Thoracic aorta (tissue), 2 donors: ENCODE measurements at regions not wholly inside any gene's neighbourhood (a gene's known extent, or its start where the extent isn't known, plus 50 kb on each side); places are given as distances from the start of the nearest gene placed in this dataset.

Experiments used
- ATAC-seq: fragments of 150-250 bp; one replicate; pipeline ENCODE4 v1.8.0; 2017; ENCODE audit warnings: low read depth; ENCODE audit not compliant: insufficient number of reproducible peaks, low FRiP score
- DNase-seq: peaks from one replicate; pipeline ENCODE4 v3.0.0-alpha.2; 2020; ENCODE audit warnings: low spot score
- H3K27ac ChIP-seq, 2 donors: fragments of 200-600 bp; sonication (generic); 1 replicate in 1 of 2; 2 replicates in 1 of 2; pipeline ENCODE4 v1.5.1; 2016; ENCODE audit warnings: mild to moderate bottlenecking in 2 of 2, moderate library complexity in 2 of 2
- H3K27me3 ChIP-seq: fragments of 200-600 bp; sonication (generic); replicated peaks from 2 replicates; pipeline ENCODE4 v1.6.0; 2016; ENCODE audit warnings: mild to moderate bottlenecking; ENCODE audit not compliant: insufficient read depth
- H3K36me3 ChIP-seq: fragments of 200-600 bp; sonication (generic); one replicate; pipeline ENCODE4 v1.5.1; 2016
- H3K4me1 ChIP-seq, 2 donors: fragments of 200-600 bp; sonication (generic); 1 replicate in 1 of 2; 2 replicates in 1 of 2; pipeline versions ENCODE4 v1.5.1 to v1.6.0; 2016; ENCODE audit warnings: low read depth in 2 of 2, mild to moderate bottlenecking in 1 of 2; ENCODE audit not compliant: control insufficient read depth in 1 of 2
- H3K4me3 ChIP-seq: fragments of 200-600 bp; sonication (generic); 2 replicates; pipeline ENCODE4 v1.5.1; 2016; ENCODE audit warnings: mild to moderate bottlenecking
- H3K9me3 ChIP-seq: fragments of 200-600 bp; sonication (generic); 2 replicates; pipeline ENCODE4 v1.5.1; 2016
- CTCF ChIP-seq: fragments of 200-600 bp; sonication (generic); IDR thresholded peaks from one replicate; pipeline ENCODE4 v1.5.1; 2019; ENCODE audit warnings: antibody characterized with exemption

- DNase-seq (no peak), ATAC-seq (no peak)
- Histone ChIP-seq H3K27ac (no peak overlapping the region), H3K9me3 (no peaks in the 10 kb centered on the region), H3K36me3 (peaks cover 6% of the 10 kb centered on the region), H3K4me3 (no peak overlapping the region), H3K27me3 (no peaks in the 10 kb centered on the region), H3K4me1 (no peaks in the 10 kb centered on the region)
- no peak for TF ChIP-seq CTCF
These were observed 76.5 kb upstream of the FRY start for GRCh38 chr13:31955101-31955500.

- Histone ChIP-seq H3K4me3 (no peak overlapping the region), H3K9me3 (no peaks in the 10 kb centered on the region), H3K27me3 (no peaks in the 10 kb centered on the region), H3K4me1 (no peaks in the 10 kb centered on the region), H3K27ac (no peak overlapping the region), H3K36me3 (peaks cover 6% of the 10 kb centered on the region)
- DNase-seq, result no peak
- ATAC-seq, result no peak
- TF ChIP-seq CTCF, result no peak
These were observed 75.8 kb upstream of the FRY start for GRCh38 chr13:31955741-31956140.

- no peak for TF ChIP-seq CTCF
- ATAC-seq, result no peak
- Histone ChIP-seq H3K36me3 (peaks cover 6% of the 10 kb centered on the region), H3K4me1 (no peaks in the 10 kb centered on the region), H3K27ac (no peak overlapping the region), H3K9me3 (no peaks in the 10 kb centered on the region), H3K4me3 (no peak overlapping the region), H3K27me3 (no peaks in the 10 kb centered on the region)
- DNase-seq, result no peak
These were observed 74.5 kb upstream of the FRY start for GRCh38 chr13:31956980-31957644.

- H3K27me3 ChIP-seq, result no peaks in the 10 kb centered on the region
- H3K27ac ChIP-seq, result no peak overlapping the region
- no peaks in the 10 kb centered on the region for H3K9me3 ChIP-seq
- DNase-seq (no peak), ATAC-seq (no peak)
- no peaks in the 10 kb centered on the region for H3K4me1 ChIP-seq
- H3K4me3 ChIP-seq, result no peak overlapping the region
- no peak for TF ChIP-seq CTCF
- peaks cover under 1% of the 10 kb centered on the region for H3K36me3 ChIP-seq
These were observed 73.8 kb upstream of the FRY start for GRCh38 chr13:31957772-31958171.

- H3K27ac ChIP-seq, result no peak overlapping the region
- H3K27me3 ChIP-seq, result no peaks in the 10 kb centered on the region
- no peak for TF ChIP-seq CTCF
- no peaks in the 10 kb centered on the region for H3K9me3 ChIP-seq
- H3K4me1 ChIP-seq, result peaks cover 7 to 11% of the 10 kb centered on the region in 2 donors
- no peak overlapping the region for H3K4me3 ChIP-seq
- no peak for ATAC-seq
- no peak for DNase-seq
- no peaks in the 10 kb centered on the region for H3K36me3 ChIP-seq
These were observed 68.7 kb upstream of the FRY start for GRCh38 chr13:31962731-31963370.
